ENCODE measurements at regions not wholly inside any gene's neighbourhood (a gene's known extent, or its start where the extent isn't known, plus 50 kb on each side); places are given as distances from the start of the nearest gene placed in this dataset.

GRCh38 chr9:25613709-25614108, 64.5 kb downstream of the TUSC1 start:
- no peaks in the 10 kb centered on the region for H3K4me1 ChIP-seq
- H3K4me3 ChIP-seq, result no peak overlapping the region
- TF ChIP-seq CTCF (IDR thresholded peaks at IDR 0.05), result no peak
- intact Hi-C loops (cut with DNase I), result no loop called here
- no peaks in the 10 kb centered on the region for H3K36me3 ChIP-seq (ENCODE audit: insufficient read depth in 1 of 2, low read depth in 1 of 2)
- 70 to 78% (median 76%) methylated on average over 3 of the region's 3 CpGs for WGBS, 3 donors
- H3K9me3 ChIP-seq, result no peaks in the 10 kb centered on the region
- ATAC-seq (no peak), DNase-seq (no peak)
- no peak overlapping the region for H3K27ac ChIP-seq
- H3K27me3 ChIP-seq (ENCODE audit: insufficient read depth in 3 of 3, low read length in 2 of 3), result no peaks in the 10 kb centered on the region

GRCh38 chr9:25603106-25603505, 75.1 kb downstream of the TUSC1 start:
- intact Hi-C loops (cut with DNase I), result no loop called here
- ATAC-seq, result no peak
- TF ChIP-seq CTCF (IDR thresholded peaks at IDR 0.05), result no peak

GRCh38 chr9:25602400-25603044, 75.7 kb downstream of the TUSC1 start:
- Histone ChIP-seq H3K27me3 (ENCODE audit: insufficient read depth in 3 of 3, low read length in 2 of 3) (no peaks in the 10 kb centered on the region), H3K27ac (no peak overlapping the region), H3K4me3 (no peak overlapping the region), H3K4me1 (no peaks in the 10 kb centered on the region), H3K36me3 (ENCODE audit: insufficient read depth in 1 of 2, low read depth in 1 of 2) (no peaks in the 10 kb centered on the region), H3K9me3 (no peaks in the 10 kb centered on the region)
- intact Hi-C loops (cut with DNase I), result no loop called here
- DNase-seq (no peak), ATAC-seq (no peak)
- WGBS, 3 donors, result 76 to 79% (median 78%) methylated on average over 6 of the region's 6 CpGs
- no peak for TF ChIP-seq CTCF (IDR thresholded peaks at IDR 0.05)

More at GRCh38 chr9:25603106-25603505, 75.1 kb downstream of the TUSC1 start:
- DNase-seq, result no peak
- H3K4me3 ChIP-seq, result no peak overlapping the region
- no peaks in the 10 kb centered on the region for H3K4me1 ChIP-seq
- H3K36me3 ChIP-seq (ENCODE audit: insufficient read depth in 1 of 2, low read depth in 1 of 2), result no peaks in the 10 kb centered on the region
- H3K27ac ChIP-seq, result no peak overlapping the region
- no peaks in the 10 kb centered on the region for H3K9me3 ChIP-seq
- H3K27me3 ChIP-seq (ENCODE audit: insufficient read depth in 3 of 3, low read length in 2 of 3), result no peaks in the 10 kb centered on the region

GRCh38 chr9:25600501-25600900, 77.7 kb downstream of the TUSC1 start:
- H3K4me1 ChIP-seq, result no peaks in the 10 kb centered on the region
- 51 to 89% (median 73%) methylated on average over 1 of the region's 1 CpG for WGBS, 3 donors
- intact Hi-C loops (cut with DNase I), result no loop called here
- H3K36me3 ChIP-seq (ENCODE audit: insufficient read depth in 1 of 2, low read depth in 1 of 2), result no peaks in the 10 kb centered on the region
- no peak overlapping the region for H3K4me3 ChIP-seq
- no peak for TF ChIP-seq CTCF (IDR thresholded peaks at IDR 0.05)
- H3K9me3 ChIP-seq, result no peaks in the 10 kb centered on the region
- no peaks in the 10 kb centered on the region for H3K27me3 ChIP-seq (ENCODE audit: insufficient read depth in 3 of 3, low read length in 2 of 3)
- no peak overlapping the region for H3K27ac ChIP-seq
- ATAC-seq (no peak), DNase-seq (no peak)

- intact Hi-C loops (cut with DNase I), result no loop called here
- no peak for DNase-seq
- H3K27me3 ChIP-seq (ENCODE audit: insufficient read depth in 3 of 3, low read length in 2 of 3), result no peaks in the 10 kb centered on the region
- no peak overlapping the region for H3K4me3 ChIP-seq
- no peak for ATAC-seq
- H3K36me3 ChIP-seq (ENCODE audit: insufficient read depth in 1 of 2, low read depth in 1 of 2), result no peaks in the 10 kb centered on the region
- H3K4me1 ChIP-seq, result no peaks in the 10 kb centered on the region
- H3K27ac ChIP-seq, result no peak overlapping the region
- TF ChIP-seq CTCF (IDR thresholded peaks at IDR 0.05), result no peak
- WGBS, 3 donors, result 57 to 67% (median 58%) methylated on average over 2 of the region's 2 CpGs
- H3K9me3 ChIP-seq, result peaks cover 3% of the 10 kb centered on the region
Observed at GRCh38 chr9:25584611-25585010, 93.6 kb downstream of the TUSC1 start.

All from psoas muscle (tissue), 7 donors.